H4 (cell line): ENCODE measurements at regions not wholly inside any gene's neighbourhood (a gene's known extent, or its start where the extent isn't known, plus 50 kb on each side); places are given as distances from the start of the nearest gene placed in this dataset.
"Not testable (repeated sequence)": the region's sequence is repeated elsewhere in the genome, so short reads cannot be mapped to it uniquely, and the experiment has no call there.

Source experiments
- DNase-seq: peaks from one replicate; pipeline ENCODE4 v3.0.0-alpha.2; 2015; ENCODE audit warnings: low spot score

- DNase-seq = no peak
Observed at GRCh38 chr6:56839533-56840183, 115.2 kb upstream of the BEND6 start.

- DNase-seq = no peak
Observed at GRCh38 chr6:56838965-56839364, 115.9 kb upstream of the BEND6 start.

- DNase-seq = no peak
Observed at GRCh38 chr6:56838016-56838555, 116.8 kb upstream of the BEND6 start.

GRCh38 chr6:56837322-56837894 lies 117.5 kb upstream of the BEND6 start:
- DNase-seq = no peak

- no peak for DNase-seq
Observed at GRCh38 chr6:56835612-56836011, 119.3 kb upstream of the BEND6 start.

- no peak for DNase-seq
Observed at GRCh38 chr6:56833873-56834272, 121.0 kb upstream of the BEND6 start.

GRCh38 chr6:56833127-56833791 lies 121.6 kb upstream of the BEND6 start:
- no peak for DNase-seq

- no peak for DNase-seq
Observed at GRCh38 chr6:56832225-56832624, 122.7 kb upstream of the BEND6 start.

GRCh38 chr6:56831334-56831733 lies 123.6 kb upstream of the BEND6 start:
- no peak for DNase-seq

GRCh38 chr6:56827908-56828649 lies 126.8 kb upstream of the BEND6 start:
- DNase-seq = no peak

- DNase-seq = not testable (repeated sequence)
Observed at GRCh38 chr6:56824431-56824830, 130.5 kb upstream of the BEND6 start.

- DNase-seq = no peak
Observed at GRCh38 chr6:56821005-56821432, 133.9 kb upstream of the BEND6 start.

- DNase-seq = no peak
Observed at GRCh38 chr6:56820060-56820459, 134.8 kb upstream of the BEND6 start.

- DNase-seq = no peak
Observed at GRCh38 chr6:56819604-56820003, 135.3 kb upstream of the BEND6 start.

GRCh38 chr6:56816370-56816769 lies 138.5 kb upstream of the BEND6 start:
- no peak for DNase-seq

GRCh38 chr6:56815436-56815835 lies 139.5 kb upstream of the BEND6 start:
- DNase-seq = no peak

GRCh38 chr6:56814802-56815201 lies 140.1 kb upstream of the BEND6 start:
- no peak for DNase-seq

- DNase-seq = no peak
Observed at GRCh38 chr6:56814308-56814707, 140.6 kb upstream of the BEND6 start.

- DNase-seq = not testable (repeated sequence)
Observed at GRCh38 chr6:56812851-56813250, 142.1 kb upstream of the BEND6 start.

GRCh38 chr6:56808871-56809359 lies 146.0 kb upstream of the BEND6 start:
- DNase-seq = no peak

- DNase-seq = peak; percentile 30
Observed at GRCh38 chr6:56807989-56808337, 146.9 kb upstream of the BEND6 start.

GRCh38 chr6:56807326-56807988 lies 147.4 kb upstream of the BEND6 start:
- DNase-seq = no peak
